ENCODE measurements at regions not wholly inside any gene's neighbourhood (a gene's known extent, or its start where the extent isn't known, plus 50 kb on each side); places are given as distances from the start of the nearest gene placed in this dataset.

DNA sequence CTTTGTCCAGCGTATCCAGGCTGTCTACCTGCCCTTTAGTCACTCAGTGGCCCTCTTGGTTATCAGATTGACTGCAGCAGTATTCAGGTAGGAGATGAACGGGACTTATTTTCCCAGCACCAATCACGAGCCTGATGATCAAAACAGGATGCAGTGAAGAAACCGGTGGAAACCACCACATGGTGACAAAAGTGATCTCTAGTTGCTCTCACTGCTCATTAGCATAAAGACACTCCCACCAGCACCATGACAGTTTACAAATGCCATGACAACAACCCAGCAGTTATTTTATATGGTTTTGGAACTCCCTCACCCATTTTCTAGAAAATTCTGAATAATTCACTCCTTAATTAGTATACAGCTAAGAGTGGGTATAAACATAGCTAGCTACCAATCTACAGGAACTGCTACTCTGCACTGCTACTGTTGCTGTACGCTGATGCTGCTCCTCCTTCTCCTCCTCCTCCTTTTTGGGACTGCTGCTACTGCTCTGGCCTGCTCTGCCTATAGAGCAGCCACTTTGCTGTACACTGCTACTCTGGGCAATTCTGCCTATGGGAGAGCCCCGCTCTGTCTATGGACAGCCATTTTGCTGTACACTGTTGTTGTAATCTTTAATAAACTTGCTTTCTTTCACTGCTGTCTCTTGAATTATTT, 142.5 kb upstream of the SSTR1 start:
- Histone ChIP-seq H3K27ac (ENCODE audit: extremely low read length, insufficient read depth, low read length) (no peak overlapping the region), H3K79me2 (ENCODE audit: insufficient read depth, low read length) (no peaks in the 10 kb centered on the region), H3K27me3 (ENCODE audit: control insufficient read depth in 1 of 2, insufficient read depth in 2 of 2, low read length in 2 of 2) (no peaks in the 10 kb centered on the region), H4K20me1 (ENCODE audit: insufficient read depth, low read length) (no peaks in the 10 kb centered on the region), H3K9ac (ENCODE audit: insufficient read depth, low read depth, low read length) (no peak overlapping the region), H3K4me3 (replicated peaks in 1 of 3; ENCODE audit: insufficient read depth in 1 of 3, low read depth in 2 of 3, low read length in 3 of 3) (no peak overlapping the region), H3K9me3 (ENCODE audit: low read length) (peaks cover 25% of the 10 kb centered on the region), H3K4me2 (ENCODE audit: low read depth, low read length) (no peak overlapping the region), H3K4me1 (ENCODE audit: insufficient read depth, low read length) (no peaks in the 10 kb centered on the region), H2AFZ (ENCODE audit: low read length) (no peak overlapping the region), H3K36me3 (replicated peaks in 1 of 2; ENCODE audit: control insufficient read depth in 1 of 2, insufficient read depth in 2 of 2, low read length in 2 of 2) (no peaks in the 10 kb centered on the region)
- intact Hi-C loops (cut with micrococcal nuclease; ENCODE audit: unreplicated experiment) (no loop called here), in situ Hi-C loops (cut with HindIII; ENCODE audit: extremely low pct_ligation_motif_present, low pct_unique_long_range_greater_than_20kb) (no loop called here)
- POLR2A ChIA-PET = no interaction called here
- CTCF ChIA-PET (ENCODE audit: low intra/inter-chr PET ratio, low total read pairs) = no interaction called here
- 6% methylated on average over 6 of the region's 6 CpGs for WGBS (ENCODE audit: low lambda C conversion rate)
- ATAC-seq (peak; percentile 77), DNase-seq (ENCODE audit: low spot score) (no peak), FAIRE-seq (no peak)
- no peak for TF ChIP-seq NFAT5 (CRISPR knock-in tag; IDR thresholded peaks at IDR 0.05)
- TF ChIP-seq, protein P1, sequence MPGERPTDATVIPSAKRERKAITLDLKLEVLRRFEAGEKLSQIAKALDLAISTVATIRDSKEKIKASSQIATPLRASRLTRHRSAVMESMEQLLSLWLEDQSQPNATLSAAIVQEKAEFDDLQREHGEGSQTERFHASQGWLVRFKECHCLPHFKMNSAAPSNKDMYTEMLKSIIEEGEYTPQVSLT (CRISPR knock-in tag; IDR thresholded peaks at IDR 0.05; ENCODE audit: borderline replicate concordance, low read depth) = no peak
- no peak for TF ChIP-seq DR1 (CRISPR knock-in tag; IDR thresholded peaks at IDR 0.05)
- TF ChIP-seq, protein P2, sequence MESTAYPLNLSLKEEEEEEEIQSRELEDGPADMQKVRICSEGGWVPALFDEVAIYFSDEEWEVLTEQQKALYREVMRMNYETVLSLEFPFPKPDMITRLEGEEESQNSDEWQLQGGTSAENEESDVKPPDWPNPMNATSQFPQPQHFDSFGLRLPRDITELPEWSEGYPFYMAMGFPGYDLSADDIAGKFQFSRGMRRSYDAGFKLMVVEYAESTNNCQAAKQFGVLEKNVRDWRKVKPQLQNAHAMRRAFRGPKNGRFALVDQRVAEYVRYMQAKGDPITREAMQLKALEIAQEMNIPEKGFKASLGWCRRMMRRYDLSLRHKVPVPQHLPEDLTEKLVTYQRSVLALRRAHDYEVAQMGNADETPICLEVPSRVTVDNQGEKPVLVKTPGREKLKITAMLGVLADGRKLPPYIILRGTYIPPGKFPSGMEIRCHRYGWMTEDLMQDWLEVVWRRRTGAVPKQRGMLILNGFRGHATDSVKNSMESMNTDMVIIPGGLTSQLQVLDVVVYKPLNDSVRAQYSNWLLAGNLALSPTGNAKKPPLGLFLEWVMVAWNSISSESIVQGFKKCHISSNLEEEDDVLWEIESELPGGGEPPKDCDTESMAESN (CRISPR knock-in tag; conservative IDR thresholded peaks at IDR 0.05) = no peak
- no peak for TF ChIP-seq ZNF883 (CRISPR knock-in tag; IDR thresholded peaks at IDR 0.05; ENCODE audit: not compliant biosample characterization)
- TF ChIP-seq ZNF7 (CRISPR knock-in tag; IDR thresholded peaks at IDR 0.05) = no peak
- TF ChIP-seq, protein P3, sequence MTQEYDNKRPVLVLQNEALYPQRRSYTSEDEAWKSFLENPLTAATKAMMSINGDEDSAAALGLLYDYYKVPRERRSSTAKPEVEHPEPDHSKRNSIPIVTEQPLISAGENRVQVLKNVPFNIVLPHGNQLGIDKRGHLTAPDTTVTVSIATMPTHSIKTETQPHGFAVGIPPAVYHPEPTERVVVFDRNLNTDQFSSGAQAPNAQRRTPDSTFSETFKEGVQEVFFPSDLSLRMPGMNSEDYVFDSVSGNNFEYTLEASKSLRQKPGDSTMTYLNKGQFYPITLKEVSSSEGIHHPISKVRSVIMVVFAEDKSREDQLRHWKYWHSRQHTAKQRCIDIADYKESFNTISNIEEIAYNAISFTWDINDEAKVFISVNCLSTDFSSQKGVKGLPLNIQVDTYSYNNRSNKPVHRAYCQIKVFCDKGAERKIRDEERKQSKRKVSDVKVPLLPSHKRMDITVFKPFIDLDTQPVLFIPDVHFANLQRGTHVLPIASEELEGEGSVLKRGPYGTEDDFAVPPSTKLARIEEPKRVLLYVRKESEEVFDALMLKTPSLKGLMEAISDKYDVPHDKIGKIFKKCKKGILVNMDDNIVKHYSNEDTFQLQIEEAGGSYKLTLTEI (CRISPR knock-in tag; conservative IDR thresholded peaks at IDR 0.05) = no peak
- no peak for TF ChIP-seq REL (CRISPR knock-in tag; conservative IDR thresholded peaks at IDR 0.05)
- TF ChIP-seq ZNF34 (CRISPR knock-in tag; IDR thresholded peaks at IDR 0.05; ENCODE audit: borderline replicate concordance) = no peak
- TF ChIP-seq ARNT (IDR thresholded peaks at IDR 0.05) = no peak
- no TSS peak for BruUV-seq (replicated peaks)
